Heart left ventricle (tissue), 16 donors: ENCODE measurements at regions not wholly inside any gene's neighbourhood (a gene's known extent, or its start where the extent isn't known, plus 50 kb on each side); places are given as distances from the start of the nearest gene placed in this dataset.

Experiments used
- ATAC-seq, 4 donors: fragments of 200-7000 bp; cut with Tn5 transposase; one replicate each; pipeline ENCODE4 v1.9.1; 2020 to 2022; ENCODE audit warnings: moderate library complexity in 4 of 4, mild to moderate bottlenecking in 3 of 4, moderate number of reproducible peaks in 1 of 4
- DNase-seq, 5 donors: peaks; one replicate each; pipeline ENCODE4 v3.0.0-alpha.2; 2020
- H3K27ac ChIP-seq, 12 donors: fragments of 200-600 bp; sonication (generic) in 4 of 12; one replicate each; pipeline versions ENCODE4 v1.5.0 to v1.8.0; 2016 to 2022; ENCODE audit warnings: mild to moderate bottlenecking in 2 of 12
- H3K27me3 ChIP-seq, 9 donors: fragments of 200-600 bp; sonication (generic) in 2 of 9; one replicate each; pipeline versions ENCODE4 v1.5.1 to v1.8.0; 2016 to 2022; ENCODE audit warnings: mild to moderate bottlenecking in 3 of 9
- H3K36me3 ChIP-seq, 9 donors: fragments of 200-600 bp; sonication (generic) in 2 of 9; one replicate each; pipeline versions ENCODE4 v1.5.0 to v1.8.0; 2018 to 2022; ENCODE audit warnings: mild to moderate bottlenecking in 2 of 9
- H3K4me1 ChIP-seq, 12 donors: fragments of 200-600 bp; sonication (generic) in 4 of 12; one replicate each; pipeline versions ENCODE4 v1.5.0 to v1.8.0; 2016 to 2022; ENCODE audit warnings: mild to moderate bottlenecking in 3 of 12
- H3K4me3 ChIP-seq, 12 donors: fragments of 200-600 bp; sonication (generic) in 4 of 12; one replicate each; pipeline versions ENCODE4 v1.5.0 to v1.8.0; 2017 to 2022; ENCODE audit warnings: mild to moderate bottlenecking in 9 of 12, moderate library complexity in 4 of 12
- H3K9me3 ChIP-seq, 12 donors: fragments of 200-600 bp; sonication (generic) in 4 of 12; one replicate each; pipeline versions ENCODE4 v1.5.0 to v1.8.0; 2016 to 2022; ENCODE audit warnings: mild to moderate bottlenecking in 1 of 12
- CTCF ChIP-seq, 12 donors: fragments of 200-600 bp; sonication (generic) in 4 of 12; IDR thresholded peaks; one replicate each; pipeline versions ENCODE4 v1.5.0 to v1.8.0; 2018 to 2022; ENCODE audit warnings: antibody characterized with exemption in 12 of 12, mild to moderate bottlenecking in 5 of 12
- POLR2A ChIP-seq, 2 donors: fragments of 450-650 bp; IDR thresholded peaks; one replicate each; pipeline ENCODE4 v1.6.1; 2017; ENCODE audit warnings: antibody characterized with exemption in 2 of 2, mild to moderate bottlenecking in 2 of 2, moderate library complexity in 2 of 2
- WGBS, 4 donors: extraction: QIAGEN DNeasy Blood & Tissue Kit in 2 of 4; methylation state at CpG; one replicate each; pipeline versions ENCODE4 v1.1.5 to v1.1.7; 2013 to 2018; 5-methylcytosine and 5-hydroxymethylcytosine counted together
- intact Hi-C, 10 donors: fragments of 100-400 bp; cut with DNase I; formaldehyde crosslinking; loops; one replicate each; pipeline versions ENCODE4 v1.11.1 to v1.14.2; 2022
- donor health status: ischemic (EF 13 %, LVEDD 7.1; RV severe dilation, severe dysfunction).
- donor health status: healthy with polysubstance abuse.
- donor health status: DM: no; HTN: yes; CAD: no.
- donor health status: DM: no; HTN: no; CAD: no.
- donor health status: ischemic (EF 25% LVEDD 6.9; RV normal size, moderate dysfunction).
- donor health status: ischemic (EF 25% LVEDD 5.7; RV mildly dilated, moderate dysfunction).
- donor health status: healthy.
- donor health status: DM: yes; HTN: yes; CAD: no.
- donor health status: ischemic (EF 35%, LVEDD 5.7; RV mildly dilated, moderate dysfunction).
- donor health status: nonischemic (EF 11% LVEDD 7.7; RV severe dilation, severe dysfunction).
- donor health status: DM: yes; HTN: yes; CAD: no.
- donor health status: PGD.
- donor health status: ischemic (EF 29% LVEDD 5.4; RV normal size, mild dysfunction).
- donor health status: nonischemic (EF 23%, LVEDD 6.1; RV moderate dilation, normal function).

DNA sequence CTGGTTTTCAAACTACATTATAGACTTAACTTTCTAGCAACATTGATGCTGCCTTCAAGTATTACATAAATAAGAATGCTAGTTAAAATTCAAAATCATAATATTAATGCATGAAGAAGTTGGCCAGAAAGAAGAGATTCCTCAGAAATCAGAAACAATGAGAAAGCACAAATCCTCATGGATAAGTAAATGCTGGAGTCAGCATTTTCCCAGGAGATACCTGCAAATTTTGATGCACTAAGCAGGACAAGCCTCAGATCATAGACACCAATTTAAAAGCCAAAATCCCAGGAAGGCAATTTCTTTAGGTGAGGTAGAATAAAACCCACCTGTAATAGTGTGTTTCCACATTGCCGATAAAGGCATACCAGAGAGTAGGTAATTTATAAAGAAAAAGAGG lies 305.2 kb upstream of the TBX18 start:
- 95 to 100% (median 97%) methylated on average over 1 of the region's 1 CpG for WGBS, 4 donors
- no peaks in the 10 kb centered on the region for H3K36me3 ChIP-seq
- H3K4me3 ChIP-seq = no peak overlapping the region
- H3K9me3 ChIP-seq = peaks cover 0 to 14% (median 0%) of the 10 kb centered on the region in 12 donors
- ATAC-seq = no peak
- no peaks in the 10 kb centered on the region for H3K27me3 ChIP-seq
- H3K27ac ChIP-seq = no peak overlapping the region
- no peaks in the 10 kb centered on the region for H3K4me1 ChIP-seq
- intact Hi-C loops = no loop called here
- no peak for DNase-seq
- TF ChIP-seq POLR2A (IDR thresholded peaks at IDR 0.05) = no peak

DNA sequence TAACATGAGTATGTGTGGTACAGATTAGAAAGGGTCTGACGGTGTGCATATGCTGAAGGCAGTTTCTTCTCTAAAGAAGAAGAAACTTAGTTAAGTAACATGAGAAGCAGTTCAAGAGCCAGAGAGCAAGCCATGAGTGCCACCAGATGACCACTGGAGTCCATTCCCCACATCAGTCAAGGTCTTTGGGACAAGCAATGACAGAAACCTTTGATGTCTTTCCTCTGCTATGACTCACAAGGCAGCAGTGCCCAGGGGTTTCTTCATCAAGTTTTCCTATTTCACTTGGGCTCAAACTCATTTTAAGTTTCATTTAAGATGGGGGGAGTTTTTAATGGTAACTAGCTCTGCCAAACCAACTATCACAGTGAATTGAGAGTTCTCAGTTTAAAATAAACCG lies 303.8 kb upstream of the TBX18 start:
- H3K9me3 ChIP-seq = peaks cover 0 to 14% (median 0%) of the 10 kb centered on the region in 12 donors
- no peak overlapping the region for H3K27ac ChIP-seq
- H3K4me3 ChIP-seq = no peak overlapping the region
- TF ChIP-seq POLR2A (IDR thresholded peaks at IDR 0.05) (no peak), CTCF (IDR thresholded peaks at IDR 0.05) (no peak)
- ATAC-seq (no peak), DNase-seq (no peak)
- WGBS, 4 donors = 78 to 86% (median 84%) methylated on average over 2 of the region's 2 CpGs
- H3K27me3 ChIP-seq = no peaks in the 10 kb centered on the region
- no peaks in the 10 kb centered on the region for H3K4me1 ChIP-seq
- H3K36me3 ChIP-seq = no peaks in the 10 kb centered on the region
- intact Hi-C loops = no loop called here

DNA sequence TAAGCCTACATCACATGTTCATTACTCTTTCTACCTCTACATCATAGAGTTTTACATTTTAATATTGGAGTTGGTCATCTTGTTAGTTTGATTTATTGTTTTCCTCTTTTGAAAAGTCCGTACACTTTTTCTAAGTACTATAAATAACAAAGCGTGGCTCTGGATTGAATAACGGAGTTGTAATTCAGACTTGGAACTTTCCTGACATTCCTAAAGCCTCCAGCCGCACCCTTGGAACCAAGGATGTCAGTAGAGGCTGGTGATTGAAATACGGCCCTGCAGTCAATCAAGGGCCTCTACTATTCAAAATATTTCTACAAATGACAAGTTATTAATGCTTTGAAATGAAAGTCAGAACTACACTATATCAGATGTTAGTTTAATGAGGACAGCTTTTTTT lies 301.9 kb upstream of the TBX18 start:
- peaks cover 0 to 6% (median 0%) of the 10 kb centered on the region in 12 donors for H3K9me3 ChIP-seq
- intact Hi-C loops = no loop called here
- TF ChIP-seq CTCF (IDR thresholded peaks at IDR 0.05) (no peak), POLR2A (IDR thresholded peaks at IDR 0.05) (no peak)
- no peaks in the 10 kb centered on the region for H3K4me1 ChIP-seq
- H3K36me3 ChIP-seq = no peaks in the 10 kb centered on the region
- no peak overlapping the region for H3K27ac ChIP-seq
- DNase-seq = no peak
- 61 to 64% (median 63%) methylated on average over 5 of the region's 5 CpGs for WGBS, 4 donors
- no peak overlapping the region for H3K4me3 ChIP-seq
- no peak for ATAC-seq
- H3K27me3 ChIP-seq = peaks cover 0 to 3% (median 0%) of the 10 kb centered on the region in 9 donors

DNA sequence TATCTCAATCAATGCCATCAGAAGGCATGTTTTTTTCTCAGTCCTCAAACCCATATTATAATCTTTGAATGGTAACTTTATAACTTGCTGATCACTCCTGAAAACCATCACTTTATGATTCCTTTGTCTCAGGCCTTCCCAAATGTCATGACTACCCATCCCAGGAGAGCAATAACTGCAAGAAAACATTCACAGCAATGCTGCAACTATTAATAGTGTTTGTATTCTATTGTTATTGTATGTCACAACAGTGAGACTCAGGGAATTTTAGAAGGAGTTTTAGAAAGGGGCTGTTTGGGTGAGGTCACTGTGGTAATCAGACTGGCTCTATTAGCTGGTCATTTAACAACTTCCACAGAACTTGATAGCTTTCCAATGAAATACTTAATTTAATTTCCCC lies 301.4 kb upstream of the TBX18 start:
- no peak overlapping the region for H3K4me3 ChIP-seq
- peaks cover 0 to 3% (median 0%) of the 10 kb centered on the region in 9 donors for H3K27me3 ChIP-seq
- no peak for TF ChIP-seq CTCF (IDR thresholded peaks at IDR 0.05)
- no peak for TF ChIP-seq POLR2A (IDR thresholded peaks at IDR 0.05)
- intact Hi-C loops = no loop called here
- H3K4me1 ChIP-seq = no peaks in the 10 kb centered on the region
- no peak for ATAC-seq
- no peaks in the 10 kb centered on the region for H3K36me3 ChIP-seq
- no peak for DNase-seq
- H3K9me3 ChIP-seq = peaks cover 0 to 6% (median 0%) of the 10 kb centered on the region in 12 donors
- H3K27ac ChIP-seq = no peak overlapping the region

GRCh38 chr6:85063611-85064010 lies 299.2 kb upstream of the TBX18 start:
- DNase-seq (no peak), ATAC-seq (no peak)
- H3K27me3 ChIP-seq = peaks cover 0 to 3% (median 0%) of the 10 kb centered on the region in 9 donors
- no peaks in the 10 kb centered on the region for H3K4me1 ChIP-seq
- no peaks in the 10 kb centered on the region for H3K36me3 ChIP-seq
- 60 to 75% (median 68%) methylated on average over 4 of the region's 4 CpGs for WGBS, 4 donors
- H3K9me3 ChIP-seq = no peaks in the 10 kb centered on the region
- H3K4me3 ChIP-seq = no peak overlapping the region
- intact Hi-C loops = no loop called here
- H3K27ac ChIP-seq = no peak overlapping the region
- no peak for TF ChIP-seq POLR2A (IDR thresholded peaks at IDR 0.05)
- no peak for TF ChIP-seq CTCF (IDR thresholded peaks at IDR 0.05)
